GM12878 (cell line): ENCODE measurements at regions not wholly inside any gene's neighbourhood (a gene's known extent, or its start where the extent isn't known, plus 50 kb on each side); places are given as distances from the start of the nearest gene placed in this dataset.

Experiments used
- ATAC-seq: fragments of 200-7000 bp; cut with Tn5 transposase; 3 replicates; pipeline ENCODE4 v1.9.1; 2020; ENCODE audit warnings: mild to moderate bottlenecking, moderate library complexity
- BruUV-seq: library from RNA; stranded (reverse); fragments of 400-500 nt; replicated peaks from 2 replicates; lab custom pipeline; 2021; lab: Mats Ljungman, UMichigan
- CTCF ChIA-PET: fragments of 300-600 bp; sonication (Branson Sonifier 250); formaldehyde crosslinking; extraction: SDS; loops from one replicate; lab custom pipeline; 2021; ENCODE audit warnings: inconsistent platforms; lab: Yijun Ruan, JAX
- POLR2A ChIA-PET: fragments of 350-600 bp; formaldehyde crosslinking; extraction: SDS; loops from one replicate; lab custom pipeline; 2021; ENCODE audit warnings: inconsistent platforms; lab: Charles Lee
- RAD21 ChIA-PET: fragments of 300-600 bp; sonication (Branson Sonifier 250); formaldehyde crosslinking; loops from one replicate; lab custom pipeline; 2023; ENCODE audit warnings: antibody characterized with exemption; ENCODE audit not compliant: unreplicated experiment; lab: Charles Lee
- SMC1A ChIA-PET: fragments of 300-600 bp; sonication (Branson Sonifier 250); formaldehyde crosslinking; loops from one replicate; lab custom pipeline; 2023; ENCODE audit not compliant: unreplicated experiment, uncharacterized antibody; lab: Charles Lee
- DNase-seq: peaks from one replicate; pipeline ENCODE4 v3.0.0-alpha.2; 2011; ENCODE audit warnings: low read depth, low spot score
- FAIRE-seq: peaks from 3 replicates; lab custom pipeline; 2011; peaks lifted over from hg19 to GRCh38; lab: Jason Lieb, UNC
- H2AFZ ChIP-seq: 2 replicates; pipeline ENCODE4 v1.6.0; 2011; ENCODE audit warnings: low read depth, low read length, control low read depth; ENCODE audit not compliant: control insufficient read depth
- H3K27ac ChIP-seq: 2 replicates; pipeline ENCODE4 v1.5.1; 2011; ENCODE audit warnings: control low read depth; ENCODE audit not compliant: control insufficient read depth, insufficient read depth
- H3K27me3 ChIP-seq, 2 experiments: replicated peaks in 1 of 2; 2 replicates each; pipeline versions ENCODE4 v1.6.0 to v1.6.1; 2011; ENCODE audit warnings: low read length in 1 of 2; ENCODE audit not compliant: control insufficient read depth in 2 of 2, insufficient read depth in 2 of 2
- H3K36me3 ChIP-seq, 2 experiments: 2 replicates each; pipeline ENCODE4 v1.5.1; 2011; ENCODE audit warnings: low read length in 1 of 2; ENCODE audit not compliant: control insufficient read depth in 2 of 2, insufficient read depth in 2 of 2
- H3K4me1 ChIP-seq: 2 replicates; pipeline ENCODE4 v1.6.1; 2011; ENCODE audit warnings: mild to moderate bottlenecking, low read length, moderate library complexity, mixed read lengths; ENCODE audit not compliant: control insufficient read depth, insufficient read depth
- H3K4me2 ChIP-seq: 2 replicates; pipeline ENCODE4 v1.6.0; 2011; ENCODE audit warnings: control low read depth; ENCODE audit not compliant: control insufficient read depth, insufficient read depth
- H3K4me3 ChIP-seq: fragments of 200-600 bp; sonication (generic); 2 replicates; pipeline ENCODE4 v1.5.1; 2016
- H3K79me2 ChIP-seq: 2 replicates; pipeline ENCODE4 v1.6.0; 2011; ENCODE audit warnings: low read length; ENCODE audit not compliant: control insufficient read depth, insufficient read depth
- H3K9ac ChIP-seq: 2 replicates; pipeline ENCODE4 v1.8.0; 2011; ENCODE audit warnings: low read length, control low read depth, mixed read lengths; ENCODE audit not compliant: control insufficient read depth, insufficient read depth
- H3K9me3 ChIP-seq: replicated peaks from 3 replicates; pipeline ENCODE4 v1.5.1; 2011; ENCODE audit warnings: mild to moderate bottlenecking, low read length; ENCODE audit not compliant: control insufficient read depth, insufficient read depth
- H4K20me1 ChIP-seq: 2 replicates; pipeline ENCODE4 v1.6.0; 2011; ENCODE audit not compliant: control insufficient read depth, insufficient read depth
- BMI1 ChIP-seq: fragments of 450-650 bp; IDR thresholded peaks from 2 replicates; pipeline ENCODE4 v1.6.1; 2016; ENCODE audit warnings: mild to moderate bottlenecking, moderate library complexity, borderline replicate concordance
- FOS ChIP-seq: IDR thresholded peaks from 3 replicates; pipeline ENCODE4 v1.6.1; 2011; ENCODE audit warnings: borderline replicate concordance; ENCODE audit not compliant: insufficient read length; ENCODE audit errors: extremely low read depth
- FOXK2 ChIP-seq: fragments of 450-650 bp; IDR thresholded peaks from 2 replicates; pipeline ENCODE4 v1.6.1; 2017; ENCODE audit warnings: mild to moderate bottlenecking, moderate library complexity
- IRF4 ChIP-seq: IDR thresholded peaks from 2 replicates; pipeline ENCODE4 v1.6.1; 2011; ENCODE audit warnings: low read depth, low read length
- MEF2B ChIP-seq: fragments of 450-650 bp; IDR thresholded peaks from 2 replicates; pipeline ENCODE4 v1.6.1; 2018; ENCODE audit warnings: mild to moderate bottlenecking, moderate library complexity; ENCODE audit not compliant: partially characterized antibody, poor library complexity, severe bottlenecking
- NFYA ChIP-seq: IDR thresholded peaks from 2 replicates; pipeline ENCODE4 v1.6.1; 2011; ENCODE audit warnings: low read depth, mild to moderate bottlenecking, low read length, improper control_type of control experiment, borderline replicate concordance
- NRF1 ChIP-seq: conservative IDR thresholded peaks from 2 replicates; pipeline ENCODE4 v1.6.1; 2011; ENCODE audit warnings: mild to moderate bottlenecking, low read depth, low read length, improper control_type of control experiment
- PAX8 ChIP-seq: fragments of 450-650 bp; IDR thresholded peaks from 2 replicates; pipeline ENCODE4 v1.6.1; 2017; ENCODE audit warnings: mild to moderate bottlenecking, moderate library complexity
- RAD21 ChIP-seq: IDR thresholded peaks from 2 replicates; pipeline ENCODE4 v1.6.1; 2011; ENCODE audit warnings: mild to moderate bottlenecking, low read depth, low read length, moderate library complexity; ENCODE audit not compliant: insufficient read depth
- RBBP5 ChIP-seq: fragments of 200-600 bp; sonication (generic); conservative IDR thresholded peaks from 2 replicates; pipeline ENCODE4 v1.6.1; 2016
- SMAD5 ChIP-seq: IDR thresholded peaks from 2 replicates; pipeline ENCODE4 v1.6.1; 2016; ENCODE audit warnings: antibody characterized with exemption, low read depth
- ZBTB4 ChIP-seq: fragments of 450-650 bp; formaldehyde crosslinking; IDR thresholded peaks from 2 replicates; pipeline ENCODE4 v1.4.0; 2022; ENCODE audit warnings: mild to moderate bottlenecking, moderate library complexity
- ZNF207 ChIP-seq: fragments of 450-650 bp; IDR thresholded peaks from 2 replicates; pipeline ENCODE4 v1.6.1; 2014; ENCODE audit warnings: antibody characterized with exemption, mild to moderate bottlenecking, borderline replicate concordance
- ZSCAN29 ChIP-seq: fragments of 450-650 bp; IDR thresholded peaks from 2 replicates; pipeline ENCODE4 v1.6.1; 2017; ENCODE audit warnings: mild to moderate bottlenecking, moderate library complexity
- WGBS: methylation state at CpG from one replicate; pipeline ENCODE4 v1.1.6; 2016; ENCODE audit warnings: low lambda C conversion rate; ENCODE audit not compliant: insufficient replicate concordance, insufficient coverage; ENCODE audit errors: missing lambda C conversion rate; 5-methylcytosine and 5-hydroxymethylcytosine counted together
- in situ Hi-C: fragments of 300-500 bp; cut with MboI; formaldehyde crosslinking; loops from 9 replicates; pipeline ENCODE4 v1.14.3; 2018; ENCODE audit warnings: mixed read lengths
- intact Hi-C: fragments of 100-400 bp; cut with micrococcal nuclease; formaldehyde crosslinking; loops from one replicate; pipeline ENCODE4 v1.14.2; 2022; ENCODE audit not compliant: unreplicated experiment

GRCh38 chr6:78231002-78231401 lies 578.2 kb downstream of the MEI4 start (continued):
- TF ChIP-seq NRF1: no peak

- CTCF ChIA-PET: no interaction called here
- no peaks in the 10 kb centered on the region for H4K20me1 ChIP-seq
- TF ChIP-seq ZSCAN29 (no peak), IRF4 (no peak), RAD21 (no peak), NFYA (no peak), ZNF207 (no peak), BMI1 (no peak)
- RAD21 ChIA-PET: no interaction called here
- H2AFZ ChIP-seq: no peak overlapping the region
- no peaks in the 10 kb centered on the region for H3K4me1 ChIP-seq
- in situ Hi-C loops (no loop called here), intact Hi-C loops (no loop called here)
- SMC1A ChIA-PET: no interaction called here
- FAIRE-seq (no peak), DNase-seq (no peak), ATAC-seq (no peak)
- no peaks in the 10 kb centered on the region for H3K79me2 ChIP-seq
- BruUV-seq: no TSS peak
- no peaks in the 10 kb centered on the region for H3K9me3 ChIP-seq
- no peak overlapping the region for H3K4me3 ChIP-seq
- POLR2A ChIA-PET: interaction anchor here (0.6 kb wide), 1 partner anchor 128 kb away, joined by 7 read pairs; no protein-coding TSS in a partner anchor
- no peaks in the 10 kb centered on the region for H3K36me3 ChIP-seq
- no peak overlapping the region for H3K4me2 ChIP-seq
- H3K27me3 ChIP-seq: no peaks in the 10 kb centered on the region
- H3K9ac ChIP-seq: no peak overlapping the region
- H3K27ac ChIP-seq: no peak overlapping the region
- 33% methylated on average over 2 of the region's 2 CpGs for WGBS
These were observed 590.7 kb downstream of the MEI4 start for GRCh38 chr6:78243519-78243918.

GRCh38 chr6:78251931-78252330 lies 599.1 kb downstream of the MEI4 start:
- ATAC-seq: peak; percentile 37; the same call in 2 of the 3 replicates
- H3K36me3 ChIP-seq: no peaks in the 10 kb centered on the region
- 73% methylated on average over 4 of the region's 4 CpGs for WGBS
- no peak overlapping the region for H3K4me3 ChIP-seq
- no peaks in the 10 kb centered on the region for H3K79me2 ChIP-seq
- H3K9me3 ChIP-seq: no peaks in the 10 kb centered on the region
- DNase-seq: no peak
- no peak overlapping the region for H3K4me2 ChIP-seq
- FAIRE-seq: no peak
- no peak overlapping the region for H3K9ac ChIP-seq
- intact Hi-C loops: no loop called here
- no peaks in the 10 kb centered on the region for H4K20me1 ChIP-seq
- in situ Hi-C loops: loop anchor here (5.0 kb wide), 1 partner anchor 85 kb away; no protein-coding TSS in a partner anchor
- no peak overlapping the region for H2AFZ ChIP-seq
- no peaks in the 10 kb centered on the region for H3K4me1 ChIP-seq
- ChIA-PET CTCF (no interaction called here), RAD21 (no interaction called here)
- BruUV-seq: no TSS peak
- TF ChIP-seq SMAD5 (no peak), MEF2B (no peak), FOS (no peak), ZBTB4 (CRISPR knock-in tag) (no peak), FOXK2 (no peak), RBBP5 (no peak), PAX8 (no peak)
- TF ChIP-seq, all 136 proteins: peak for 0
- POLR2A ChIA-PET: interaction anchor here (0.6 kb wide), 1 partner anchor 1152 kb away, joined by 3 read pairs; no protein-coding TSS in a partner anchor
- SMC1A ChIA-PET: no interaction called here
- Histone ChIP-seq H3K27me3 (no peaks in the 10 kb centered on the region), H3K27ac (no peak overlapping the region)
